Inflammatory macrophage treated with lipopolysaccharide for 1 hour (primary cell): ENCODE measurements at regions not wholly inside any gene's neighbourhood (a gene's known extent, or its start where the extent isn't known, plus 50 kb on each side); places are given as distances from the start of the nearest gene placed in this dataset.
A peak's percentile ranks its signal among the peaks of the same experiment; 100 is the strongest.

Source experiments
- DNase-seq, 2 donors: peaks; one replicate each; pipeline ENCODE4 v3.0.0-alpha.2; 2020 to 2022

DNA sequence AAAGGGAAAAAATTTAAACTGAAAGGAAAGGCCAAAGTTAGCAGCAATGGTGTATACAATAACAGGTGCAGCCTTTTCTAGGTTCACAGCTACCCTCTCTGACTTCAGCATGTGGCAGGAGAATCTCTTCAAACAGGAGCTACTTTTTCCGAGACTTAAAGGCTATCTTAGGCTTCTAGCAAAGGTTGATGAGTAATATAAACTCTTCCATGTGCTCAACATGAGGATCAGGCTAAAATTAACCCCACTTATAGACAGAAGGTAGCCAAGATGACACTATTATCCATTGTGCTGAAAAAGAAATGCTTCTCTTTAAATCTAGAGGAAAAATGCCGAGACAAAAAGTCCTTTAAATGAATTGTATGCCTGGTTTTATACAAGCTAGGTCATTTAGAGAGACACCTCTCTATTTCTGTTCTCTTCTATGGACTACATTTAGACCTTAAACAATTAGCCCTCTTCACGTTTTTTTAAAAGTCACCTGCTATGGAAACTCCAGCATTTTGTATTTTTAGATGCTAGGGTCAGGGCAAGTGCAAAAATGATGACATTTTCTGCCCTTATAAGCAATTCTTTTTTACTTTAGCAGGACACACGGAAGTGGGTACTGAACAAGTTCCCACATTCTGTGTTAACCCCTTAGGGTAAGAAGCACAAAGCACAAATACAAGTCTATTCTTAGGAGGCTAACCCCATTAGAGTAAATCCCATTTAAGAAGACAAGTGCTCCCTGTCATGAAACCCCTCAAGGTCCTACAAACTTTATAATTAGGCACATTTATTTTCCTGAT lies 216.8 kb upstream of the CITED2 start:
- DNase-seq, result peak; percentile 52 to 62

DNA sequence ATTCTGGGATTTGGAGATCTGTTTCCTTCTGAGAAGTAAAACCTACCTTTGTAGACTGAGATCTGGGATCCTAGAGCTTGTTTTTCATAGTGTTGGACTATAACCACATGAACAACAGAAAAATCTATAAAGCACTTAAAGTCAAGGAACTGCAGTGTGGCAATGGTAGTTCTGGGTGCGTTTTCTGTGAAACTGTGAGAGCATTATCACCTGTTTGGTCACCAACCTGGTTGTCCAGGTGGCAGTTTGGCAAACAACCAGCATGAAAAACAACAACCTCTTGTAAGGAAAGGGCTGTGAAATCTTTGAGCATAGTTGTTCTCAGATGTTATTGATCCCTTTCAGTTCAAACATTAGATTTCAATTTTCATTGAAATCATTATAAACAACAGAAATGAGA lies 215.8 kb upstream of the CITED2 start:
- DNase-seq, result no peak

DNA sequence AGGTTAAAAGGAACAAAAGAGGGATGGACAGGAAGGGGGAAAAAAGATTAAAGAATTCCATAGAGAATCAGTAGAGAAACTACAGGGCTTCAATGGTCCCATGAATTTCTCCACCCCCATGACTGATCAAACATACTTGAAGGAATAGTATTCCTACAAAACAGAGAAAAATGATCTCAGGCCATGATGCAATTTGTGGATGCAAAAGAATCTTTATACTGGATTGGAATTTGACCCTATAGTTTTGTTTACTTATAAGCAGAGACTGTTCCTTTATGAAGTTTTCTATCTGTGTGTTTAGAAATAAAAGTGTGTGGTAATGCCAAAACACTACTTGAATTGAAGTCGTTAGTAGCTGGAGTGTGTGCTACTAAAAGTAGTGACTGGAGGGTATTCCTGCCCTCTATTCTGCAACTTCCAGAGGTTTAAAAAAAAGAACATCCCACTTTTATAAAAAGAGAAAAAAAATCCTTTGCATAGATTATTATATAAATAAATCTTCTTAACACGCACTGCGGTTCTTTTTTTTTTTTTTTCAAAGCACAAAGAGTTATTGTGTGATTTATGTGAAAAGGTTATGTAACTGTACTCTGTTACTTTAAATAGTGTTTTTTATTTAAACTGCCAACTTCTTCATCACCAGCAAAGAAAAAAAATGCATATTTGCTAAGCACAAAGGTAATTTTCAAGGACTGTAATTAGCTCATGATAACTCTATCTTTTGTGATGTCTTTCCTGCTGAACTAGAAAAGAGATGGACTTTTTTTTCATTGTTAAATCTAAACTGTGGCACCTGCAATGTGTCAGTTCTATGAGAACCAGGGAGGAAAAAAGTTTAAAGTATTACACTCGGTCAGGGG lies 214.5 kb upstream of the CITED2 start:
- DNase-seq, result no peak

DNA sequence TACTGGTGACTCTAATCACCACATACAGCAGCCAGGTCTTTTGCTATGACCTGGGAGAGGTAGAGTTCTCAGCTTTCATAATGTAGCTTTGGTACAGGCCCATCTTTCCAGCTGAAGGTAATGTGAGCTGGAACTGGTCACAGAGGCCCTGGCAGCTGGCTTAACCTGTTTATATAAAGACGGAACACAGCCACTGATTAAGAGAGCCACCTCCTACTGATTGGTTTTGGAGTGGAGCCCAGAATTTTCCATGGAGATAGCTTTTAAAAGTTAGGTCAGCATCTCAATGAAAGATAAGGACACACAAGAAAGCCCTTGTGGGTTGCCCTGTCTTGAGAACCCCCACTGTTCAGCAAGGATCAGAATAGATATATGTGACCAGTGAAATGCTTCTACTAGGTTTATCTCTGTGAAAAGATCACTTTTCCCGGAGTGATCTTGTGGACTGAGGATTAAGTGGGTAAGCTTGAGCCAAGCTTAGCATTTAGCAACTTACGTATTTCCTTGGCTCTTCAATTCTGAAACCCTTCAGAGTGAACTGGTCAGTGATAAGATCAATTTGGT lies 213.7 kb upstream of the CITED2 start:
- no peak for DNase-seq

DNA sequence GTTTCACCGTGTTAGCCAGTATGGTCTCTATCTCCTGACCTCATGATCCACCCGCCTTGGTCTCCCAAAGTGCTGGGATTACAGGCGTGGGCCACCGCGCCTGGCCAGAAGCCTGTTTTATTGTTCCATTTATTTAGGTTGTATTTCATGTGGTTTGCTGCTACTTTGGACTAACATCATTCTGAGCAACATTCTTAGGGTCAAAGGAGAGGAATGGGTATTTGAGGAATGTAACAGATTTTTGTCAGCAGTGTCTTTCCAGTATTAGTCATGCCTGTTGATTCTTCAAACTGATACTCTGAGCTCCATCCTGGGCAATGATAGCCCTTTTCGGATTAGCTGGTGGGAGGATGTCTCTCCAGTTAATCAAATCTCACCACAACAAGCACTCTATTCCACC lies 213.0 kb upstream of the CITED2 start:
- DNase-seq, result no peak

DNA sequence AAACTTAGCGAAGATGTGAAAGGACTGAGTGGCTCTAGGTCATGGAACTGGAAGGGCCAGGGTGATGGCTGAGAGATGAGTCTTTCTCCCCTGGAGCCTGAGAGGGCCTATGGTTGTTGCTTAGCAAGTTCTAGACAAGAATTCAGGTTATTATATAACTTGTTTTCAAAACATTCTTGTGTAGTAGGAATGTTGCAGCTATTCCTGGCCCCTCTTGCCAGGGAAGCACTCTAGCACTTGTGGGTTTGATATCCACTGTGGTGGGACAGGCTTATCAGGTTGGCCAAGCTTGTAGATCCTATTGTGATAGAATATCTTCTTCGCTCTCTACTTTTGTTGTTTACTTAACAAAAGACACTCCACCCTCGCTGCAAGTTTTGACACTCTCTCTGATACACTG lies 211.8 kb upstream of the CITED2 start:
- DNase-seq, result no peak

DNA sequence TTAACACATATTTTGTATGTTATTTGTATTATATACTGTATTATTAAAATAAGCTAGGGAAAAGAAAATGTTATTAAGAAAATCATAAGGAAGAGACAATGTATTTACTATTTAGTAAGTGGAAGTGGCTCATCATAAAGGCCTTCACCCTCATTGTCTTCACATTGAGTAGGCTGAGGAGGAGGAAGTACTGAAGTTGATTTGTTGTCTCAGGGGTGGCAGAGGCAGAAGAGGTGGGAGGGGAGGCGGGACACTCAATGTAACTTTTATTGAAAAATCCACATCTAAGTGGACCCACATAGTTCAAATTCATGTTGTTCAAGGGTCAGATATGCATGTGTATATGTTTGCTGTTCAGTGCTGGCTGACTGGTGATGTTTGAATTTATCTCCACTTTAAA lies 210.2 kb upstream of the CITED2 start:
- peak in 1 of 2 donors; percentile 38 for DNase-seq

DNA sequence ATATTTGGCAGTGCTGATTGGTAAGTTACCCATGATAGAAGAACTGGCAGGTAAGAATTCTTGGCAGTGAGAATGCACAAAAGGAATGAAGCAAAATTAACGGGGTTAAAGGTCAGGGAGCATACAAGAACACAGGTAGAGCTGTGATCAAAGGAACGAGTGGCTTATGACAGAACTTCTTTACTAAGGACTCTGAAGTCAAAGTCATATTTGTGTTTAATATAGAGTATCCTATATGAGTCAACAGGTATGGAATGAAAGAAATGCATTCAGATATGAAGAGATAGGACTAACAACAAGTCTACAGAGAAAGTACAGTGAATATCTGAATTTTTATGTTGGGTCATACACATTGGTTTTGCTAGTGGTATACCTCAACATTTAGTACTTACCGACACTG lies 209.0 kb upstream of the CITED2 start:
- no peak for DNase-seq

DNA sequence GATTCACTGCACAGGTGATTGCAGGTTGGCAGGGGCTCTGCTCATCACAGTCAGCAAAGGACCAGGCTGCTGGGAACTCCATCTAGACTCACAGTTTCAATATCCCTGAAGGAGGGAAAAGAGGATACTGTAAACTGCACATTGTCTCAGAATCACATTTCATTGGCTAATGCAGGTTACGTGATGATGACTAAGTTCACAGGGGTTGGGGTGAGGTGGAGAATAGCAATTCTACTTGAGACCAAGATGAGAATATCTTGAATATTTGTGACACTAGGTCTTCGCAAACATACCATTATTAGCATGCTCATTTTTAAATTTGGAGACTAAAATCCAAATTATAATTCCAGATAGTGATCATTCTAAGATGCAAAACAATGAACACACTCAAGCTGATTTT lies 208.5 kb upstream of the CITED2 start:
- no peak for DNase-seq

DNA sequence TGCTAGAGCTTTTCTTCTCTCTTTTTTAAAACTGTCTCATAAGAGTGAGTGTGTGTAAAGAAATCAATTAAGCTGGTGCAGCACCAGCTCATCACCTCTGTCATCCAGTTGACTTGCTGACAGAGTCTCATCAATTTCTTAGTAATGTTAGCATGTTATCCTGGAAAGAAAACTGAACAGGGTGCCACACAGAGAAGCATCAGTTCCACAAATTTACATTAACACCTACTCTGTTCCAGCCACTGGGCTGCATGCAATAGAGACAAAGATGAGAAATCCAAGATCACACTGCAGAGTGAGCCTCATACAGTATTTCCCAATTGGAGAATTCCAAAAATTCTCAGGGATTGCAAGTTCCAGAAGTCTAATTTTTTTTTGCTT lies 207.0 kb upstream of the CITED2 start:
- DNase-seq, result no peak

DNA sequence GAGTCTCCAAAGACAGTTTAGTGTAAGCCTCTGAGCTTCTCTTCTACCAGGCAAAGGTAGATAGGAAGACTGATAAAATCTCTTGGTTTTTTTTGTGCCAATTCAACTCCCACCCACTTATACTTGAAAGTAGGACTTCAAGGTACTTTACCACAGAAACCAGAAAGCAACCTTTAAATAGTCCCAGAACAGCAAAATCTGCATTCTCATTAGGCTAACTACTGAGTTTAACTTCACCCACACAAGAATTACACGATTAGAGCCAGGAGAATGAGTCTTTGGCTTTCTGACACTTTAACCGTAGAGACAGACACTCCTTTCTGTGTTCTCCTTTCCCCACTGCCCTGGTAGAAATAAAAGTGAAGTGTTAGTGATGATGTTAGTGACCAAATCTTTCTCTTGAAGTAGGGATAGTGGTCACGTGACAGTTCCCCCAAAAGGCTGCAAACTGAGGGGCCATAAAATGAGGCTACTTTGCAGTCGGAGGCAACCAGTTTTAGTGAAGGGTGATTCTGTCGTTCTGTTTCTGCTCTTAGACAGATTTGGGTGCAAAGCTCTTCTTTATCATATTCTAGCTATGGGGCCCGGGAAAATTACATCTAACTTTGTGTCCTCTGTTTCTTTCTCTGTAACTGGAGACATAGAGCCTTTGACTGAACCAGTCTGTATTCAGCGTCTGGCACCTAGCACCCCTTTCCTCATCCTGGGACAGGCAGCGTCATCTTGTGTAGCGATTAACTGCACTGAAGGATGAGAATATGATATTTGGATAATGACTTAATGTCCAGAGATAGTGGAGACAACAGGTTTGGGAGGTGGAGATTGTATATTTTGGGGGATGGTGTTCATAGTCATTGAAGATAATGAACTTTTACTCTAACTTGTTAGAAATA lies 206.4 kb upstream of the CITED2 start:
- no peak for DNase-seq

DNA sequence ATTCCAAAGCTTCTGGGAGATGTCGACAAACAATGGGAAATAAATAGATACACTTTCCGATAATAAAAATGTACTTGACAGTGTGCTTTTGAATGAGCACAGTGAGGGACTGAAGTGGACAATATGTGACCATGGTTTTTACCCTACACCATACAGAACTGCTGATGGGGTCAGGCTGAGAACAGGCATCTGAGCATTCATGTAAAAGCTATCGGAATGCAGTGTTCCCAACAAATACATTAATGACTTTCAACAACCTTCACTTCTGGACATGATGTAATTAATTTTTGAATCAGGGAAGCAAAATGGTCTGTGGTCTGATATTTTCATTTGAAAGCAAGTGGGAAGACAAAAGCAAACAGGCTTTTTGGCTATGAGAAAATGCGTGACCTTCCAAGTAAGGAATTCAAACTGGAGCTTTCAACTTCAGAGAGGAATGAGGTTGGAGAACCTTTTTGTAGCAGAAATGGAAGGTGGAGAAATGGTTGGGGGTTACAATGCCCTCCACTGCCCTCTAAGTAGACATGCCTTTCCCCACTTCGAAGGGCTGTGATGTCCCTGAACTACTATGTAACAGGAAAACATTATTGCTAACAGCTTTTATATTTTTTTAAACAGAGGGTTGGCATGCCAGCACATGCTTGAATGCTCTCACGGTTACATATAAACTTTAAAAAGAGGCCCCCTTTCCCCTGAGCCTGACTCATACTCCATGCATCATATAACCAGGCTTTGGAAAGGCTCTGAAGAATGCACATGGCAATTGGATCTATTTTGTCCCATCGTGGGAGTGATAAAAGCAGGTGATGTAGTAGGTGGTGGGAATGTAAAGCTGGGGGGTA lies 203.5 kb upstream of the CITED2 start:
- no peak for DNase-seq

DNA sequence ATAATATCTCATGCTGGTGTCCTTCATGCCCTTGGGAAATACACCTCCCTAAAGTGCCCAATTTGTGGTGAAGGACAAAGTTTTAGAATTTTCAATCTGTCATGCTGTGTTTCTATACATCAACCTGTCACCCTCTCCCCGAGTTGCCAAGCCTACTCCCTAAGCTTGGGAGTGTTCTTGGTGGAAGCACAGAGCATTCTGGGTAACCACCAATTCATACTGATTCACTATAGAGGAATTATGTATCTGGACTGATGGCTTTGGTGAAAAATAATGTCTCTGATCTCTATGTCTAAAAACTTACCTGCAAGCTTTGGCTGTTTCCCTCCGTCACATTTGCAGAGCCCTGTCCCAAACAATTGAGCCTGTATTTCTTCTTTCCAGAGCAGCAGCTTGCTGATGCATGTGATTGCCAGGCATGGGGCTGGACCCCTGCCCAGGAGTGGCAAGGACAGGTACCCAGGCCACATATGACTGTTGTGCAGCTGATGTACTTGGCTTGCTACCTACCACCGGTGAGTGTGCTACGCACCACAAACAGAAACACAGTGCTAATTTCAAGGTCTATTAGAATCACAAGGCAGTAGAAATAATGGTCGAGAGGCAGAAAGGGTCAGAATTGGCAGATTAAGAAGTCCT lies 202.8 kb upstream of the CITED2 start:
- DNase-seq, result no peak

DNA sequence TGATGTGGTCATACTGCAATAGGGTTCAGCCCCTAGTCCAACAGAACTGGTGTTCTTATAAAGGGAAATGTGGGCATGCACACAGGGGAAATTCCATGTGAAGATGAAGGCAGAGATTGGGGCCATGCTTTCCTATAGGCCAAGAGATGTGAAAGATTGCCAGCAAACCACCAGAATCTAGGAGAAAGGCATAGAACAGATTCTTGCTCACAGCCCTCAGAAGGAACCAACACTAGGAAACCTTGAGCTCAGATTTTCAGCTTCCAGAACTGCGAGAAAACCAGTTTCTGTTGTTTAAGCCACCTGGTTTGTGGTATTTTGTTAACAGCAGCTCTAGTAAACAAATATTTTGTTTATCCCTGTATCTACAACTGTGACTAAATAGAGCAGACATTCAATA lies 197.6 kb upstream of the CITED2 start:
- no peak for DNase-seq

DNA sequence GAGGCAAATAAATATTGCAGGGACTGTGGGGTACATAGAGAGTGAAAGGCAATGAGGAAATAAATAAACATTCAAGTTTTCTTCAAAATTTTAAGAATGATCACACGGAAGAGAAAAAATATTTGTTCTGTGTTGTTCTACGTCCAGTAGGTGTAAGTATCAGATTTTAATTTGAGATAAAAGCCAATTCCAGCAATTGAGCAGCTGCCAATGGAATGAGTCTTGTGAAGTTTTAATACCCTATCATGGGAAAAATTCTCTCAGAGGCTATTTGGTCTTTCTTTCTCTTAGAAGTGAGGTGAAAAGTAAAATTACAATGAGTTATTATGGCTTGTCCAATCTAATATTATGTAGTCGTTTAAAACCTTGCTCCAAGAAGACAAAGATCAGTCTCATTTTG lies 195.7 kb upstream of the CITED2 start:
- no peak for DNase-seq

DNA sequence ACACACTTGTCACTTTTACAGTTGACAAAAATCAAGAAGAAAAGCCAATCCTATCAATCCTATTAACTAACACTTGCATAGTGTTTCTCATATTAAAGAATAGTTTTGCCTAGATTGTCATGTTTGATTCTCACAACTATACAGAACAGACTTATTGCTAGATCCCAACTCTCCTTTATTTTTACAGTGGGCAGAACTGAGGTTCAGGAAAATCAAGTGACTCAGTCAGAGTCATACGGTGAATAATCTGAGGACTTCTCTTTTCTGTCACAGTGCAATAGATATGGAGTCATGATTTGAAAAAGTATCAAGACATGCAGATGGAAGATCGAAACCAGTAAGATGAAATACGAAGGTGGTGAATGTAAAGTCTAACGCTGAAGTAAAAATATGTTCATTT lies 195.1 kb upstream of the CITED2 start:
- peak; percentile 73 to 85 for DNase-seq

DNA sequence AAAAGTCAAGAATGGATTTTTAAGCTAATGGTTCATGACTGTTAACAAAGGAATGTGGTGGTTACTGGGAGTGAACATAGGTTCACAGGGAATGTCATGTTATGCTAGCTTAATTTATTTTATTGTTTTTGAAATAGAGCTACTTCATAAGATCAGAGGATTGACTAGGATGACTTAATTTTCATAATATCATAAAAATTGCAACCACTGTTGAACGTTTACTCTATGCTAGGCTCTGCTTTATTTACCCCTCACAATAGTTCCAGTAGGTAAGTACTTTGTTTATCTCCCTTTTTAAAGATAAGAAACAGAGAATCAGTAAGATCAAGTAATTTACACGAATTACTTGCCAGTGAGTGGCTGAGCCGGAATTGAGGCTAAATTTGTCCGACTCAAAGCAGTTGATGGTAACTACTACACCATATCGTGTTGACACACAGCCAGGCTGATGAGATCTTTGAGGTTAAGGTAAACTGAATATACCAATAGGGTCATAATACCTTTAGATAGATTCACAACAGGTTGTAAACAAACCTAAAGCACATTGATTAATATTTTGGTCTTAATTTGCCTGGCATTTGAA lies 194.6 kb upstream of the CITED2 start:
- no peak for DNase-seq

DNA sequence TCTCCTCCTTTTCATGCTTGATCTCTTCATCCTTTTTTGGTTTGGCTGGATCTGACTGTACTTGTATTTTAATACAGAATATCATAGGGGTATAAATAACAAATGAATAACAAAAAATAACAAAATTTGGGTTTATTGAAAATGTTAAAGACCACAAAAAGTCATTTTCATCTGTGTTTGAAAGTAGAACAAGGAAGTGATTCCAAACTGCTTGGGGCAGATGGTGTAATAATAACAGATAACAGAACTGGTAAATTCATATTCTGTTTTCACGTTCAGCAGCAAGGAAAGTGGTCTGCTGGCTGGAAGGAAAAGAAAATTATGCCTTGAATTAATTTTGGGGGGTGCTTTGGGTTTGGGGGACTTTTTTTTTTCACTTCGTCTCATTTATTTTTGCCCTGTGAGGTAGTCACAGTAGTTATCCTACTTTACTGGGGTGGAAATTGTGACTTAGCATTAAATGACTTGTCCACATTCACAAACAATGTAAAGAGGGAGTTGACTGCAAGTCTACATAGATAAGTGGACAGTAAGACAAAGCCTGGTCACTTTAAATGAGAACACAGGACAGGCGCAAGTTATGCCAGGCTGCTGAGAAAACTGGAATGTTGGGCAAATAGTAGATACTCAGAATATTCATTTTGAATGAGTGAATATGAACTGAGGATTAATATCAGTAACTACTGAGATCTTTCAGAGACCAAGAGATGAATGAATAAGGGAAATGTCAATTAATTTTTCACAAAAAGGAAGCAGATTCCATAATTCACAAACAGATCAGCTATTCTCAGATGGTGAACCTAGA lies 193.9 kb upstream of the CITED2 start:
- DNase-seq, result peak; percentile 29 to 30

DNA sequence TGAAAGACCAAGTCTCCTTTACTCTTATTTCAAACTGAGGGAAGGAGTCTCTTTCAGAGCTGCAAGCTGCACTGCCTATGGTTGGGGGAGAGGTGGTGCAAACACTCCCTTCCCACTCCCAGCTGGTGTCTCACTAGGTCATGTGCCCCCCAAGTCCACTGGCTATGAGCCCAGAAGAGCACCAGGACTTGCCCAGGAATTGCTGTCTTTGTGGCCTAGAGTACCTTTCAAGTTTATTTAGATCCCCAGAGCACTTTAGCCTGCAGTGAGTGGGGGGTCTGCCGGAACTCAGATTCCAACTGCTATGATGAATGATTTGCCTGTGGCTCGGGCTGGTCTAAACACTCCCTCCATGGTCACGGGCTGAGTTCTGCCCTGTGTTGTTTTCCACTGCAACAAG lies 192.6 kb upstream of the CITED2 start:
- no peak for DNase-seq

DNA sequence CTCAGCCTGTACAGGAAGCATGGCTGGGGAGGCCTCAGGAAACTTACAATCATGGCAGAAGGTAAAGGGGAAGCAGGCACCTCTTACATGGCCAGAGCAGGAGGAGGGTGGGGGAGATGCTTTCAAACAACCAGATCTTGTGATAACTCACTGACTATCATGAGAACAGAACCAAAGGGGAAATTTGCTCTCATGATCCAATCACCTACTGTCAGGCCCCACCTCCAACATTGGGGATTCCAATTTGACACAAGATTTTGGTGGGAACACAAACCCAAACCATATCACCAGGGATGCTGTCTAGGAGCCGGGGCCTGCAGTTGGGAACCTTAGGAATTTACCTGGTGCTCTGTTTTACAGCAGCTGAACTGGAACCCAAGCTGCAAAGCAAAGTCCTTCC lies 191.1 kb upstream of the CITED2 start:
- DNase-seq, result peak; percentile 24 to 82
